Cardiac fibroblast (primary cell): ENCODE measurements at regions not wholly inside any gene's neighbourhood (a gene's known extent, or its start where the extent isn't known, plus 50 kb on each side); places are given as distances from the start of the nearest gene placed in this dataset.

ENCODE experiments used
- DNase-seq, 2 donors: peaks; one replicate each; pipeline versions ENCODE4 v3.0.0 to v3.0.0-alpha.2; 2010; ENCODE audit warnings: low read depth in 2 of 2
- H3K4me3 ChIP-seq, 2 donors: replicated peaks in 1 of 2; 1 replicate in 1 of 2; 2 replicates in 1 of 2; pipeline ENCODE4 v1.5.1; 2011; ENCODE audit warnings: low read depth in 2 of 2, low read length in 2 of 2, mild to moderate bottlenecking in 2 of 2, moderate library complexity in 1 of 2
- TF ChIP-seq, protein P1 (sequence below): IDR thresholded peaks from one replicate; pipeline ENCODE4 v1.5.1; 2011; ENCODE audit warnings: low read depth, mild to moderate bottlenecking, low read length, inconsistent platforms

GRCh38 chr2:59853032-59853431 lies 700.4 kb downstream of the BCL11A start:
- no peak for DNase-seq
- H3K4me3 ChIP-seq = no peak overlapping the region
- TF ChIP-seq, protein P1, sequence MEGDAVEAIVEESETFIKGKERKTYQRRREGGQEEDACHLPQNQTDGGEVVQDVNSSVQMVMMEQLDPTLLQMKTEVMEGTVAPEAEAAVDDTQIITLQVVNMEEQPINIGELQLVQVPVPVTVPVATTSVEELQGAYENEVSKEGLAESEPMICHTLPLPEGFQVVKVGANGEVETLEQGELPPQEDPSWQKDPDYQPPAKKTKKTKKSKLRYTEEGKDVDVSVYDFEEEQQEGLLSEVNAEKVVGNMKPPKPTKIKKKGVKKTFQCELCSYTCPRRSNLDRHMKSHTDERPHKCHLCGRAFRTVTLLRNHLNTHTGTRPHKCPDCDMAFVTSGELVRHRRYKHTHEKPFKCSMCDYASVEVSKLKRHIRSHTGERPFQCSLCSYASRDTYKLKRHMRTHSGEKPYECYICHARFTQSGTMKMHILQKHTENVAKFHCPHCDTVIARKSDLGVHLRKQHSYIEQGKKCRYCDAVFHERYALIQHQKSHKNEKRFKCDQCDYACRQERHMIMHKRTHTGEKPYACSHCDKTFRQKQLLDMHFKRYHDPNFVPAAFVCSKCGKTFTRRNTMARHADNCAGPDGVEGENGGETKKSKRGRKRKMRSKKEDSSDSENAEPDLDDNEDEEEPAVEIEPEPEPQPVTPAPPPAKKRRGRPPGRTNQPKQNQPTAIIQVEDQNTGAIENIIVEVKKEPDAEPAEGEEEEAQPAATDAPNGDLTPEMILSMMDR = no peak

DNA sequence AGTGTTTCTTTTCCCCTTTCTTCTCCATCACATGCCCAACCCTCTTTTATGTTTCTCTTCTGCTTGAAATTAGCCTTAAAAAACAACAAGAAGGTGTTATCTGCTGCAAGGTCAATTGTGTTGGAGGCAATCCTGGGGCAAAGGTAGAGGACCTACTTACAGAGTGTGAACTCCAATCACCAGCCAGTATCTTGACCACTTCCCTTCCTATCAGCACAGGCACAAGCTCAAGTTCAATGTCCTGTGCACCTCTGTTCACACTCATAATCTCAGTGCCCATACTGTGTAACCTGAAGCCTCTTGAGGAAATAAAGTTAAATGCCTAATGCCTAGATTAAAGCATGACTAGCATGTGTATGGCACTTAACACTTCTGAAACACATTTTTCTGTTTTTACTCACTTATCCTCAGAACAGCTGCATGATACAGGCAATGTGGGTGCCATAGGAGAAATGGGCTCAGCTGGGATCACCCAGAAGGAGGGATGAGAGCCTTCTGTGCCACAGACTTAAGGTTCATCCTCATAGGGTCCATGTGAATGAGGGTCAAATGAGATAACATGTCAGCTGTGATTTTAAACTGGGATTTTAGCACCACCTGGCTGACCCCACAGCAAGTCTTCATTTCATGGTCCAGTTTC lies 701.5 kb downstream of the BCL11A start:
- TF ChIP-seq, protein P1 = no peak
- no peak for DNase-seq
- no peak overlapping the region for H3K4me3 ChIP-seq

DNA sequence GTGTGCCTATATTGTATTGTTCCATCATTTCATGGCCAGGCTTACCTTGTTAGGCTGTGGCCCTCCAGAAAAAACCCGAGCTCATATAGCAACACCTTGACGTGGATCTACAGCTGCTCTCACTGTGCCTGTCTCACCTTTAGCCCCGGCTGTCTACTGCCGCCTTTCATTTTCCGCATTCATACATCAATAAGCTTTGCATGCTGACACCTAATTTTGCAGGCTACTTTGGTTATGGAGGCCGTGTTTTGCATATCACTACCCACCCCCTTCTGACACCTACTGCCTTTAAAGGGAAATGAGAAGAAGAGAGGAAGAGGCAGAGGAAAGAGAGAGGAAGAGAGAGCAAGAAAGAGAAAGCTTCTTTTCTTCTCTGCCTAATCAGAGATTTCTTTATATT lies 702.9 kb downstream of the BCL11A start:
- TF ChIP-seq, protein P1 = no peak
- no peak overlapping the region for H3K4me3 ChIP-seq
- no peak for DNase-seq

DNA sequence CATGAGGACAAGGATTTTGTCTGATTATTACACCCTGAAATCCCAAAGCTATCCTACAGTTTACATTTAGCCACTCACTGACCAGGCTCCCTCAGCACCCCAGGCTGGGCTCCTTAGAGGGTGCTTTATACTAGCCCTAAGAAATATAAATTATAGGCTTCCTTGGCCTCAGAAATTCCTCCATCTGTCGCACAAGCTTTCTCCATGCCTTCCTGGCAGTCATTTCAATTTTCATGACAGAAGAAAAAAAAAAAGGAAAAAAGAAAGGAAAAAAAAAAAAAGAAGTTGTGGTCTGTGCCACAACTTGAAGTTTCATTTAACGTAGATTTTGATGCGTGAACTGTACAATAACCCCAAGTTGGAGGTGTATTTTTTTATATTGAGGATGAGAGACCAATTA lies 719.5 kb downstream of the BCL11A start:
- H3K4me3 ChIP-seq = no peak overlapping the region
- no peak for DNase-seq
- TF ChIP-seq, protein P1 = no peak

- TF ChIP-seq, protein P1 = no peak
- H3K4me3 ChIP-seq = no peak overlapping the region
- DNase-seq = no peak
Observed at GRCh38 chr2:59830601-59831000, 722.9 kb downstream of the BCL11A start.

DNA sequence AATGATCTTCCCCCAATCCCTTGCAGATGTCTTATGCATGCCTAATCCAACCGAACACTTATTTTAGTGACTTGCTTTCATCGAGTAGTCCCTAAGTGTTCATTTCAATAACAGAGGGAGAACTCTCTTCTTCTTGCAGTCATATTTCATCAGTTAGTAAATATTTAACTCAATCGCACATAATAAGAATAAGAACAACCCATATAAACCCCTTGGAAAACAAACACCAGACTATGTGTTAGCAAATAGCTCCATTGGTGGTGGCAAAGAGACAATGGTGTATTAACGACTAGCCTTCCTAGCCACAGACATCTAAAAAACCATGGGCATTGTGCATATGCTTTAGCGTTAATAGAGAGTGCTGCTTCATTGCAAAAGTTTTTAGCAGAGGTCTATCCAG lies 725.8 kb downstream of the BCL11A start:
- TF ChIP-seq, protein P1 = no peak
- DNase-seq = no peak
- H3K4me3 ChIP-seq = no peak overlapping the region

DNA sequence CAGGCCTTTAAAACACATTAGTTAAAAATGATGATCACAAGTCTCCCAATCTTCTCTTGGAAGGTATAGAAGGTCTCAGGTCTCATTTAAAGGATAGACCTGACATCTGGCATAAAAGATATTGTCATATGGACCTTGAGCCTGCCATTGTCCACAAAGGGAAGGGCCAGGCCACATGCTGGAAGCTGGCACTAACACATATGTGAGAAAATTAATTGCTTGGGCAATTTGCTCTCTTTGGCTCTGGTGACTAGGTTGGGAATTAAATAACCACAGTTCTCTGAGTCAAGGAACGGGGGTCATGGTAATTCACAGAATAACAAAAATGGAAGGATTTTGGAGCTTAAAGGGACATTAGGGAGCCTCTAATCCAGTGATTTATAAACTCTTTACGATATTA lies 727.3 kb downstream of the BCL11A start:
- TF ChIP-seq, protein P1 = no peak
- DNase-seq = no peak
- H3K4me3 ChIP-seq = no peak overlapping the region
